DND-41 (cell line): ENCODE measurements at regions not wholly inside any gene's neighbourhood (a gene's known extent, or its start where the extent isn't known, plus 50 kb on each side); places are given as distances from the start of the nearest gene placed in this dataset.

ENCODE experiments used
- ATAC-seq: fragments of 200-7000 bp; cut with Tn5 transposase; 3 replicates; pipeline ENCODE4 v1.9.1; 2021; ENCODE audit warnings: low read depth; ENCODE audit not compliant: insufficient read depth
- DNase-seq: peaks from one replicate; pipeline ENCODE4 v3.0.0-alpha.2; 2020
- H2AFZ ChIP-seq: 2 replicates; pipeline ENCODE4 v1.6.0; 2012; ENCODE audit warnings: low read depth, low read length
- H3K27ac ChIP-seq: 2 replicates; pipeline ENCODE4 v1.5.1; 2012; ENCODE audit warnings: low read length, inconsistent platforms
- H3K27me3 ChIP-seq: fragments of 200-600 bp; sonication (generic); 2 replicates; pipeline ENCODE4 v1.6.0; 2012; ENCODE audit warnings: low read length, mild to moderate bottlenecking, inconsistent platforms; ENCODE audit not compliant: insufficient read depth, poor library complexity
- H3K36me3 ChIP-seq: 2 replicates; pipeline ENCODE4 v1.5.1; 2012; ENCODE audit warnings: low read length, inconsistent platforms; ENCODE audit not compliant: insufficient read depth
- H3K4me1 ChIP-seq: 2 replicates; pipeline ENCODE4 v1.5.1; 2012; ENCODE audit warnings: mild to moderate bottlenecking, low read length; ENCODE audit not compliant: insufficient read depth
- H3K4me2 ChIP-seq: 2 replicates; pipeline ENCODE4 v1.6.0; 2012; ENCODE audit warnings: mild to moderate bottlenecking, moderate library complexity, low read length, inconsistent platforms; ENCODE audit not compliant: insufficient read depth
- H3K4me3 ChIP-seq, 2 experiments: fragments of 200-600 bp in 1 of 2; shearing (Covaris generic) in 1 of 2; 2 replicates each; pipeline ENCODE4 v1.5.1; 2012 to 2016; ENCODE audit warnings: inconsistent platforms in 2 of 2, low read length in 2 of 2, mild to moderate bottlenecking in 2 of 2, low read depth in 1 of 2, moderate library complexity in 1 of 2
- H3K79me2 ChIP-seq: 2 replicates; pipeline ENCODE4 v1.6.0; 2012; ENCODE audit warnings: low read length, inconsistent platforms; ENCODE audit not compliant: insufficient read depth
- H3K9ac ChIP-seq: 2 replicates; pipeline ENCODE4 v1.6.0; 2012; ENCODE audit warnings: low read depth, mild to moderate bottlenecking, inconsistent platforms, low read length, moderate library complexity
- H3K9me3 ChIP-seq: 2 replicates; pipeline ENCODE4 v1.5.1; 2012; ENCODE audit warnings: low read length, moderate library complexity, mild to moderate bottlenecking, inconsistent platforms; ENCODE audit not compliant: insufficient read depth, severe bottlenecking
- H4K20me1 ChIP-seq: 2 replicates; pipeline ENCODE4 v1.6.0; 2012; ENCODE audit warnings: low read length; ENCODE audit not compliant: insufficient read depth
- EZH2 ChIP-seq: IDR thresholded peaks from 3 replicates; pipeline ENCODE4 v1.6.1; 2012; ENCODE audit warnings: borderline replicate concordance, low read depth, mild to moderate bottlenecking, moderate library complexity, low read length, inconsistent platforms; ENCODE audit not compliant: severe bottlenecking
- TF ChIP-seq, protein P1 (sequence below): IDR thresholded peaks from 2 replicates; pipeline ENCODE4 v1.5.1; 2012; ENCODE audit warnings: borderline replicate concordance, low read length, moderate library complexity, mild to moderate bottlenecking; ENCODE audit not compliant: poor library complexity, severe bottlenecking; ENCODE audit errors: extremely low read depth

GRCh38 chr9:81874250-81874649 lies 54.0 kb upstream of the SPATA31D4 start:
- Histone ChIP-seq H4K20me1 (no peaks in the 10 kb centered on the region), H3K27ac (no peak overlapping the region), H3K9me3 (no peaks in the 10 kb centered on the region), H2AFZ (no peak overlapping the region), H3K9ac (no peak overlapping the region), H3K4me3 (no peak overlapping the region), H3K4me1 (no peaks in the 10 kb centered on the region), H3K36me3 (no peaks in the 10 kb centered on the region), H3K27me3 (no peaks in the 10 kb centered on the region), H3K4me2 (no peak overlapping the region), H3K79me2 (no peaks in the 10 kb centered on the region)
- no peak for ATAC-seq
- TF ChIP-seq, protein P1, sequence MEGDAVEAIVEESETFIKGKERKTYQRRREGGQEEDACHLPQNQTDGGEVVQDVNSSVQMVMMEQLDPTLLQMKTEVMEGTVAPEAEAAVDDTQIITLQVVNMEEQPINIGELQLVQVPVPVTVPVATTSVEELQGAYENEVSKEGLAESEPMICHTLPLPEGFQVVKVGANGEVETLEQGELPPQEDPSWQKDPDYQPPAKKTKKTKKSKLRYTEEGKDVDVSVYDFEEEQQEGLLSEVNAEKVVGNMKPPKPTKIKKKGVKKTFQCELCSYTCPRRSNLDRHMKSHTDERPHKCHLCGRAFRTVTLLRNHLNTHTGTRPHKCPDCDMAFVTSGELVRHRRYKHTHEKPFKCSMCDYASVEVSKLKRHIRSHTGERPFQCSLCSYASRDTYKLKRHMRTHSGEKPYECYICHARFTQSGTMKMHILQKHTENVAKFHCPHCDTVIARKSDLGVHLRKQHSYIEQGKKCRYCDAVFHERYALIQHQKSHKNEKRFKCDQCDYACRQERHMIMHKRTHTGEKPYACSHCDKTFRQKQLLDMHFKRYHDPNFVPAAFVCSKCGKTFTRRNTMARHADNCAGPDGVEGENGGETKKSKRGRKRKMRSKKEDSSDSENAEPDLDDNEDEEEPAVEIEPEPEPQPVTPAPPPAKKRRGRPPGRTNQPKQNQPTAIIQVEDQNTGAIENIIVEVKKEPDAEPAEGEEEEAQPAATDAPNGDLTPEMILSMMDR, result no peak
- no peak for TF ChIP-seq EZH2
- no peak for DNase-seq

DNA sequence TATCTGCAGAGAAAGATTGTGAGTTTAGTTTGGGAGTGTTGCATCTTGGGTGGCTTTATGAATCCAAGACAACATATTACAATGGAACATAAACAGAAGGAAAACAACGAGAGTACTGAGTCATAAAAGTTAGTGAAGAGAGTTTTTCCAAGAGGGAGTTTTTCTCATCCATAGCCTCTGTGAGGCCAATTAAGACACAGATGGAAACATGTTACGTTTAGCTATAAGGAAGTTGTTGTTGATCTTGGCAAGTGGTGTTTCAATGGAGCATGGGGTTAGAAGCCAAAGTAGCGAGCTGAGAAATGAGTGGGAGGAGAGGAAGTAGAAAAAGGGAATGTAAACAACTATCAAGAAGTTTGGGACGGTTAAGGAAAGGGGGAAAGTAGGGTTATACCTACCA lies 53.3 kb upstream of the SPATA31D4 start:
- Histone ChIP-seq H3K4me2 (no peak overlapping the region), H3K9ac (no peak overlapping the region), H3K27ac (no peak overlapping the region), H3K79me2 (no peaks in the 10 kb centered on the region), H4K20me1 (no peaks in the 10 kb centered on the region), H3K9me3 (no peaks in the 10 kb centered on the region), H3K36me3 (no peaks in the 10 kb centered on the region), H2AFZ (no peak overlapping the region), H3K27me3 (no peaks in the 10 kb centered on the region), H3K4me3 (no peak overlapping the region), H3K4me1 (no peaks in the 10 kb centered on the region)
- no peak for ATAC-seq
- DNase-seq, result no peak
- no peak for TF ChIP-seq EZH2
- TF ChIP-seq, protein P1, result no peak

DNA sequence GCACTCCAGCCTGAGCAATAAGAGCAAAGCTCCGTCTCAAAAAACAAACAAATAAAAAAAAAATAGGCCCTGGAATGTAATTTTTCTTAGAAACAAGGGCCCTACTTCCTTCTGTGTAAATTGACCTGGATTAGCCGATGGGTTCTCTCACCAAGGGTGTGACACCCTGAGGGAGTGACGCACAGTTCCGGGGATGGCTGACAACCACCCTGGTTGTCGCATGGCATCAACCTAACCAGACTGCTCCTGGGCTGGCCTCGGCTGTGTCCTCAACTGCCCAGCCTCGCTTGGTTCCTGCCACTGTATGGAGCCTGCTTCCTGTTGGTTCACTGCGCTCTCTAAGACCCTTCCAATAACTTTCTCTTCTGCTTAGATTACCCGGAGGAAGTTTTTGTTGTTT lies 51.2 kb upstream of the SPATA31D4 start:
- H3K4me3 ChIP-seq, result no peak overlapping the region
- H3K4me1 ChIP-seq, result no peaks in the 10 kb centered on the region
- no peak overlapping the region for H2AFZ ChIP-seq
- H3K27ac ChIP-seq, result no peak overlapping the region
- DNase-seq, result no peak
- H3K9me3 ChIP-seq, result no peaks in the 10 kb centered on the region
- H3K27me3 ChIP-seq, result no peaks in the 10 kb centered on the region
- H3K9ac ChIP-seq, result no peak overlapping the region
- no peaks in the 10 kb centered on the region for H3K36me3 ChIP-seq
- no peaks in the 10 kb centered on the region for H3K79me2 ChIP-seq
- TF ChIP-seq, protein P1, result no peak
- TF ChIP-seq EZH2, result no peak
- ATAC-seq, result no peak
- H4K20me1 ChIP-seq, result no peaks in the 10 kb centered on the region
- no peak overlapping the region for H3K4me2 ChIP-seq
